B cell (primary cell): ENCODE measurements at regions not wholly inside any gene's neighbourhood (a gene's known extent, or its start where the extent isn't known, plus 50 kb on each side); places are given as distances from the start of the nearest gene placed in this dataset.

ENCODE experiments used
- ATAC-seq: fragments of 200-7000 bp; cut with Tn5 transposase; one replicate; pipeline ENCODE4 v1.10.0; 2021; ENCODE audit warnings: low read depth, mild to moderate bottlenecking, moderate number of reproducible peaks, moderate library complexity
- CTCF ChIA-PET: fragments of 350-600 bp; sonication (Branson Sonifier 250); formaldehyde crosslinking; loops from one replicate; lab custom pipeline; 2021; ENCODE audit warnings: antibody characterized with exemption, inconsistent platforms; lab: Charles Lee
- POLR2A ChIA-PET: fragments of 350-600 bp; sonication (Branson Sonifier 250); formaldehyde crosslinking; loops from one replicate; lab custom pipeline; 2021; ENCODE audit warnings: antibody characterized with exemption; lab: Charles Lee
- DNase-seq: peaks from one replicate; pipeline ENCODE4 v3.0.0; 2013
- H2AFZ ChIP-seq: 2 replicates; pipeline ENCODE4 v1.6.1; 2012; ENCODE audit warnings: mild to moderate bottlenecking, low read depth, low read length; ENCODE audit not compliant: insufficient read depth, poor library complexity, severe bottlenecking
- H3K27ac ChIP-seq, 2 donors: 1 replicate in 1 of 2; 2 replicates in 1 of 2; pipeline ENCODE4 v1.5.1; 2012 to 2013; ENCODE audit warnings: low read length in 2 of 2, mild to moderate bottlenecking in 2 of 2, moderate library complexity in 1 of 2
- H3K27me3 ChIP-seq, 4 experiments: fragments of 200-600 bp in 1 of 4; sonication (generic) in 1 of 4; replicated peaks in 1 of 4; 1 replicate in 2 of 4; 2 replicates in 2 of 4; pipeline versions ENCODE4 v1.6.1 to v1.7.0; 2013 to 2016; ENCODE audit warnings: low read length in 3 of 4, mild to moderate bottlenecking in 2 of 4, mixed read lengths in 1 of 4, moderate library complexity in 1 of 4; ENCODE audit not compliant: insufficient read depth in 4 of 4, control insufficient read depth in 3 of 4; ENCODE audit errors: control extremely low read depth in 1 of 4
- H3K36me3 ChIP-seq, 2 experiments: replicated peaks in 1 of 2; 1 replicate in 1 of 2; 2 replicates in 1 of 2; pipeline versions ENCODE4 v1.6.1 to v1.7.1; 2013; ENCODE audit warnings: low read length in 1 of 2; ENCODE audit not compliant: insufficient read depth in 2 of 2, control insufficient read depth in 1 of 2; ENCODE audit errors: control extremely low read depth in 1 of 2, extremely low read depth in 1 of 2
- H3K4me1 ChIP-seq, 2 donors: fragments of 200-600 bp in 1 of 2; sonication (generic) in 1 of 2; 1 replicate in 1 of 2; 2 replicates in 1 of 2; pipeline versions ENCODE4 v1.5.1 to v1.6.1; 2013 to 2017; ENCODE audit warnings: low read length in 2 of 2; ENCODE audit not compliant: control insufficient read depth in 2 of 2, insufficient read depth in 2 of 2
- H3K4me2 ChIP-seq: replicated peaks from 2 replicates; pipeline ENCODE3; 2012; ENCODE audit warnings: mild to moderate bottlenecking, low read depth, low read length; ENCODE audit not compliant: poor library complexity, severe bottlenecking
- H3K4me3 ChIP-seq, 5 experiments: fragments of 200-600 bp in 1 of 5; sonication (generic) in 1 of 5; 1 replicate in 3 of 5; 2 replicates in 2 of 5; pipeline versions ENCODE4 v1.5.1 to v1.7.0; 2011 to 2016; ENCODE audit warnings: low read length in 4 of 5, mild to moderate bottlenecking in 4 of 5, low read depth in 2 of 5, control low read depth in 1 of 5, moderate library complexity in 1 of 5; ENCODE audit not compliant: insufficient read depth in 1 of 5; ENCODE audit errors: control extremely low read depth in 1 of 5, extremely low read depth in 1 of 5
- H3K79me2 ChIP-seq: fragments of 200-600 bp; sonication (generic); one replicate; pipeline ENCODE4 v1.6.0; 2016; ENCODE audit warnings: low read length; ENCODE audit not compliant: control insufficient read depth, insufficient read depth
- H3K9ac ChIP-seq: fragments of 200-600 bp; sonication (generic); 2 replicates; pipeline ENCODE4 v1.6.1; 2017; ENCODE audit warnings: mild to moderate bottlenecking, low read length, moderate library complexity
- H3K9me3 ChIP-seq, 3 donors: one replicate each; pipeline versions ENCODE4 v1.6.1 to v1.7.1; 2013; ENCODE audit warnings: low read length in 2 of 3; ENCODE audit not compliant: control insufficient read depth in 2 of 3, insufficient read depth in 1 of 3; ENCODE audit errors: control extremely low read depth in 1 of 3
- H4K20me1 ChIP-seq: 2 replicates; pipeline ENCODE4 v1.6.0; 2012; ENCODE audit warnings: mild to moderate bottlenecking, low read length; ENCODE audit not compliant: insufficient read depth, control insufficient read depth, poor library complexity, severe bottlenecking
- H3K27ac Mint-ChIP-seq: one replicate; pipeline ENCODE4 v1.8.0; 2021; ENCODE audit warnings: mixed read lengths
- H3K27me3 Mint-ChIP-seq: one replicate; pipeline ENCODE4 v1.8.0; 2021; ENCODE audit warnings: mixed read lengths
- H3K4me1 Mint-ChIP-seq: one replicate; pipeline ENCODE4 v1.8.0; 2021; ENCODE audit warnings: mixed read lengths
- H3K4me3 Mint-ChIP-seq: one replicate; pipeline ENCODE4 v1.8.0; 2021; ENCODE audit warnings: mixed read lengths
- H3K9me3 Mint-ChIP-seq: one replicate; pipeline ENCODE4 v1.8.0; 2022; ENCODE audit warnings: mixed read lengths; ENCODE audit not compliant: insufficient read depth
- CTCF ChIP-seq: fragments of 200-600 bp; IDR thresholded peaks from one replicate; pipeline ENCODE4 v1.8.0; 2022; ENCODE audit warnings: antibody characterized with exemption, mild to moderate bottlenecking
- EZH2 ChIP-seq: IDR thresholded peaks from 2 replicates; pipeline ENCODE4 v1.6.1; 2012; ENCODE audit warnings: borderline replicate concordance, low read depth, mild to moderate bottlenecking, moderate library complexity, low read length; ENCODE audit not compliant: insufficient read depth, poor library complexity, severe bottlenecking
- WGBS: methylation state at CpG from one replicate; pipeline ENCODE4 v1.1.5; 2013; ENCODE audit warnings: missing lambda C conversion rate; ENCODE audit not compliant: insufficient coverage; 5-methylcytosine and 5-hydroxymethylcytosine counted together
- intact Hi-C: fragments of 100-400 bp; cut with micrococcal nuclease; formaldehyde crosslinking; loops from one replicate; pipeline ENCODE4 v1.10.0; 2022

GRCh38 chr3:71910108-71910507, 125.2 kb upstream of the PROK2 start:
- peaks cover 0 to 57% (median 51%) of the 10 kb centered on the region in 4 experiments for H3K27me3 ChIP-seq
- WGBS: no CpG with 5 or more reads among the region's 4 CpGs
- H3K4me3 Mint-ChIP-seq: no peak overlapping the region

GRCh38 chr3:71907996-71908395, 123.0 kb upstream of the PROK2 start:
- H3K27me3 Mint-ChIP-seq: peaks cover 82% of the 10 kb centered on the region

More at GRCh38 chr3:71910108-71910507, 125.2 kb upstream of the PROK2 start:
- H3K9me3 Mint-ChIP-seq: no peaks in the 10 kb centered on the region
- Histone ChIP-seq H3K4me1 (peaks cover 24% of the 10 kb centered on the region in 2 donors), H3K9ac (no peak overlapping the region), H2AFZ (no peak overlapping the region), H4K20me1 (peaks cover 21% of the 10 kb centered on the region), H3K36me3 (no peaks in the 10 kb centered on the region), H3K4me3 (no peak overlapping the region), H3K79me2 (no peaks in the 10 kb centered on the region), H3K27ac (no peak overlapping the region), H3K4me2 (no peak overlapping the region), H3K9me3 (peaks cover 0 to 3% (median 0%) of the 10 kb centered on the region in 3 donors)
- CTCF ChIA-PET: interaction anchor here (0.7 kb wide), 1 partner anchor 8 kb away, joined by 5 read pairs; no protein-coding TSS in a partner anchor
- peaks cover 78% of the 10 kb centered on the region for H3K27me3 Mint-ChIP-seq
- DNase-seq: no peak
- POLR2A ChIA-PET: interaction anchor here (0.7 kb wide), 1 partner anchor 614 kb away, joined by 6 read pairs; no protein-coding TSS in a partner anchor
- intact Hi-C loops: no loop called here
- TF ChIP-seq CTCF (no peak), EZH2 (no peak)
- no peak for ATAC-seq
- H3K27ac Mint-ChIP-seq: no peak overlapping the region
- peaks cover 23% of the 10 kb centered on the region for H3K4me1 Mint-ChIP-seq

More at GRCh38 chr3:71907996-71908395, 123.0 kb upstream of the PROK2 start:
- peaks cover 37% of the 10 kb centered on the region for H3K4me1 Mint-ChIP-seq
- Histone ChIP-seq H3K9me3 (peaks cover 0 to 3% (median 0%) of the 10 kb centered on the region in 3 donors), H2AFZ (no peak overlapping the region), H3K27ac (no peak overlapping the region), H3K9ac (no peak overlapping the region), H3K27me3 (peaks cover 0 to 75% (median 66%) of the 10 kb centered on the region in 4 experiments), H3K79me2 (no peaks in the 10 kb centered on the region), H3K4me2 (no peak overlapping the region), H4K20me1 (peaks cover 31% of the 10 kb centered on the region), H3K36me3 (no peaks in the 10 kb centered on the region), H3K4me1 (peaks cover 36 to 38% of the 10 kb centered on the region in 2 donors), H3K4me3 (no peak overlapping the region)
- TF ChIP-seq CTCF (no peak), EZH2 (no peak)
- CTCF ChIA-PET: interaction anchor here (0.7 kb wide), 1 partner anchor 54 kb away, joined by 3 read pairs; no protein-coding TSS in a partner anchor
- H3K4me3 Mint-ChIP-seq: no peak overlapping the region
- POLR2A ChIA-PET: no interaction called here
- ATAC-seq: no peak
- no peak overlapping the region for H3K27ac Mint-ChIP-seq
- 97% methylated on average over 14 of the region's 14 CpGs for WGBS
- no peak for DNase-seq
- H3K9me3 Mint-ChIP-seq: no peaks in the 10 kb centered on the region
- intact Hi-C loops: loop anchor here (10.0 kb wide), 1 partner anchor 197 kb away; no protein-coding TSS in a partner anchor
